ENCODE measurements at regions not wholly inside any gene's neighbourhood (a gene's known extent, or its start where the extent isn't known, plus 50 kb on each side); places are given as distances from the start of the nearest gene placed in this dataset.

GRCh38 chr2:608297-608696, 68.9 kb downstream of the TMEM18 start:
- Histone ChIP-seq H3K23ac (ENCODE audit: insufficient read length) (no peak overlapping the region), H2AFZ (ENCODE audit: low read length) (no peak overlapping the region), H3K79me1 (ENCODE audit: low read depth, low read length) (no peaks in the 10 kb centered on the region), H3K4me1 (replicated peaks in 1 of 4; ENCODE audit: control insufficient read depth in 3 of 4, insufficient read depth in 4 of 4, low read length in 3 of 4) (no peaks in the 10 kb centered on the region; a peak in 1 of 7 replicates), H3K4me3 (ENCODE audit: extremely low read depth in 1 of 4, insufficient read depth in 2 of 4, low read depth in 3 of 4, low read length in 4 of 4) (no peak overlapping the region), H3K4me2 (ENCODE audit: insufficient read depth in 1 of 2, low read depth in 2 of 2, low read length in 2 of 2) (no peak overlapping the region), H3K23me2 (ENCODE audit: low read depth, low read length) (peaks cover 10% of the 10 kb centered on the region; the same call in 1 of the 2 replicates), H2BK120ac (replicated peaks; ENCODE audit: low read depth, low read length) (no peak overlapping the region), H4K20me1 (replicated peaks in 1 of 2; ENCODE audit: control insufficient read depth in 1 of 2, insufficient read depth in 2 of 2, low read length in 2 of 2) (peaks cover 0 to 7% of the 10 kb centered on the region in 2 experiments), H2BK20ac (ENCODE audit: low read length) (no peak overlapping the region), H3K18ac (ENCODE audit: extremely low read depth, low read length) (no peak overlapping the region), H3K36me3 (ENCODE audit: control insufficient read depth in 2 of 4, insufficient read depth in 4 of 4, low read length in 3 of 4) (no peaks in the 10 kb centered on the region; a peak in 1 of 8 replicates), H3K27ac (ENCODE audit: low read depth, low read length) (no peak overlapping the region), H2BK15ac (ENCODE audit: low read length) (no peak overlapping the region), H2BK5ac (ENCODE audit: low read depth, low read length) (no peak overlapping the region), H3K9me3 (ENCODE audit: insufficient read depth in 2 of 2, low read depth in 1 of 2, low read length in 1 of 2) (no peaks in the 10 kb centered on the region; a peak in 1 of 4 replicates), H2BK12ac (ENCODE audit: low read depth, low read length) (no peak overlapping the region), H3K14ac (ENCODE audit: insufficient read length) (no peak overlapping the region), H3K4ac (replicated peaks; ENCODE audit: insufficient read length, low read depth, low read length) (no peak overlapping the region), H3K56ac (replicated peaks; ENCODE audit: insufficient read length, low read depth, low read length) (no peak overlapping the region), H3K9ac (replicated peaks in 1 of 4; ENCODE audit: extremely low read depth in 1 of 4, low read depth in 3 of 4, low read length in 3 of 4) (no peak overlapping the region), H4K8ac (ENCODE audit: extremely low read depth, insufficient read depth, low read length) (no peak overlapping the region), H4K5ac (ENCODE audit: insufficient read length, low read depth, low read length) (no peak overlapping the region), H2AK5ac (ENCODE audit: low read depth, low read length) (no peak overlapping the region), H3K27me3 (replicated peaks in 1 of 4; ENCODE audit: control insufficient read depth in 3 of 4, extremely low read depth in 1 of 4, insufficient read depth in 3 of 4, low read length in 3 of 4) (0 out of 7 replicates have a peak, but pooled peaks cover 0 to 2% (median 0%) of the 10 kb centered on the region in 4 experiments), H4K91ac (replicated peaks; ENCODE audit: insufficient read length, low read length) (no peak overlapping the region), H3K79me2 (ENCODE audit: control insufficient read depth in 1 of 2, insufficient read depth in 2 of 2, low read length in 2 of 2) (no peaks in the 10 kb centered on the region)
- FAIRE-seq = no peak
- POLR2A ChIA-PET (ENCODE audit: partially characterized antibody) = interaction anchor here (0.8 kb wide), 1 partner anchor 69 kb away, joined by 3 read pairs; no protein-coding TSS in a partner anchor
- DNase-seq (ENCODE audit: low read depth in 1 of 2, low spot score in 2 of 2) = no peak
- WGBS, 2 experiments (ENCODE audit: extremely low coverage in 1 of 2, insufficient coverage in 1 of 2, insufficient read length in 1 of 2, insufficient replicate concordance in 2 of 2, low coverage in 1 of 2, low lambda C conversion rate in 2 of 2, missing lambda C conversion rate in 1 of 2) = 91% methylated on average over 6 of the region's 6 CpGs; no CpG with 5 or more reads in 1 of the 2 experiments
- CTCF ChIA-PET (ENCODE audit: partially characterized antibody) = interaction anchor here (1.1 kb wide), 1 partner anchor 8 kb away, joined by 3 read pairs; no protein-coding TSS in a partner anchor
- TF ChIP-seq KDM4A (IDR thresholded peaks at IDR 0.05; ENCODE audit: low read depth, low read length, severe bottlenecking) = no peak
- no peak for TF ChIP-seq RFX5 (IDR thresholded peaks at IDR 0.05; ENCODE audit: borderline replicate concordance, low read depth, low read length)
- no peak for TF ChIP-seq EZH2 (IDR thresholded peaks at IDR 0.05; ENCODE audit: low read depth, low read length, severe bottlenecking)
- no peak for TF ChIP-seq SRF (IDR thresholded peaks at IDR 0.05; ENCODE audit: low read depth, low read length)
- TF ChIP-seq SP1 (IDR thresholded peaks at IDR 0.05; ENCODE audit: low read depth, low read length) = no peak
- TF ChIP-seq ATF3 (IDR thresholded peaks at IDR 0.05; ENCODE audit: insufficient read depth, low read depth, low read length) = no peak
- TF ChIP-seq YY1 (IDR thresholded peaks at IDR 0.05; ENCODE audit: low read depth, low read length) = no peak
- TF ChIP-seq, protein P1, sequence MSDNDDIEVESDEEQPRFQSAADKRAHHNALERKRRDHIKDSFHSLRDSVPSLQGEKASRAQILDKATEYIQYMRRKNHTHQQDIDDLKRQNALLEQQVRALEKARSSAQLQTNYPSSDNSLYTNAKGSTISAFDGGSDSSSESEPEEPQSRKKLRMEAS (IDR thresholded peaks at IDR 0.05) = no peak
- no peak for TF ChIP-seq SUZ12 (IDR thresholded peaks at IDR 0.05; ENCODE audit: low read length)
- no peak for TF ChIP-seq CEBPB (IDR thresholded peaks at IDR 0.05; ENCODE audit: low read depth, low read length)
- TF ChIP-seq RAD21 (IDR thresholded peaks at IDR 0.05 in 1 of 2, conservative IDR thresholded peaks at IDR 0.05 in 1 of 2; ENCODE audit: low read depth in 2 of 2, low read length in 2 of 2) = no peak
- TF ChIP-seq GABPA (IDR thresholded peaks at IDR 0.05; ENCODE audit: borderline replicate concordance, insufficient read depth, low read length) = no peak
- no peak for TF ChIP-seq JUND (IDR thresholded peaks at IDR 0.05; ENCODE audit: low read length)
- no peak for TF ChIP-seq BACH1 (IDR thresholded peaks at IDR 0.05; ENCODE audit: low read length)
